Fibroblast of lung (primary cell): ENCODE measurements at regions not wholly inside any gene's neighbourhood (a gene's known extent, or its start where the extent isn't known, plus 50 kb on each side); places are given as distances from the start of the nearest gene placed in this dataset.

Experiments
- DNase-seq, 2 donors: peaks; one replicate each; pipeline versions ENCODE4 v3.0.0 to v3.0.0-alpha.2; 2010; ENCODE audit warnings: low read depth in 2 of 2
- H2AFZ ChIP-seq: 2 replicates; pipeline ENCODE4 v1.5.1; 2012; ENCODE audit warnings: low read length, control low read depth, inconsistent platforms
- H3K27ac ChIP-seq: 2 replicates; pipeline ENCODE4 v1.5.1; 2011; ENCODE audit warnings: low read length, control low read depth; ENCODE audit not compliant: insufficient read depth
- H3K27me3 ChIP-seq: 2 replicates; pipeline ENCODE4 v1.5.1; 2011; ENCODE audit warnings: mild to moderate bottlenecking, low read length; ENCODE audit not compliant: control insufficient read depth, insufficient read depth
- H3K36me3 ChIP-seq: 2 replicates; pipeline ENCODE4 v1.5.1; 2011; ENCODE audit warnings: low read length; ENCODE audit not compliant: control insufficient read depth, insufficient read depth
- H3K4me1 ChIP-seq: 2 replicates; pipeline ENCODE4 v1.5.1; 2011; ENCODE audit warnings: low read length; ENCODE audit not compliant: control insufficient read depth, insufficient read depth; ENCODE audit errors: extremely low read depth
- H3K4me2 ChIP-seq: 2 replicates; pipeline ENCODE4 v1.5.1; 2011; ENCODE audit warnings: low read length, control low read depth; ENCODE audit not compliant: insufficient read depth; ENCODE audit errors: extremely low read depth
- H3K4me3 ChIP-seq, 4 experiments: fragments of 200-600 bp in 1 of 4; sonication (generic) in 1 of 4; replicated peaks in 1 of 4; 2 replicates each; pipeline ENCODE4 v1.5.1; 2011 to 2016; ENCODE audit warnings: low read length in 4 of 4, low read depth in 3 of 4, mild to moderate bottlenecking in 3 of 4, control low read depth in 2 of 4, inconsistent platforms in 1 of 4, mixed read lengths in 1 of 4; ENCODE audit not compliant: insufficient read depth in 1 of 4; ENCODE audit errors: control extremely low read depth in 1 of 4
- H3K79me2 ChIP-seq: 2 replicates; pipeline ENCODE4 v1.5.1; 2012; ENCODE audit warnings: mild to moderate bottlenecking, low read length, inconsistent platforms; ENCODE audit not compliant: control insufficient read depth, insufficient read depth
- H3K9ac ChIP-seq: 2 replicates; pipeline ENCODE4 v1.5.1; 2011; ENCODE audit warnings: mild to moderate bottlenecking, low read length, control low read depth; ENCODE audit not compliant: insufficient read depth
- H3K9me3 ChIP-seq: 2 replicates; pipeline ENCODE4 v1.5.1; 2012; ENCODE audit warnings: low read depth, low read length; ENCODE audit not compliant: control insufficient read depth, insufficient read depth
- H4K20me1 ChIP-seq: 2 replicates; pipeline ENCODE4 v1.5.1; 2011; ENCODE audit warnings: low read length; ENCODE audit not compliant: control insufficient read depth, insufficient read depth; ENCODE audit errors: extremely low read depth
- EZH2 ChIP-seq: IDR thresholded peaks from 2 replicates; pipeline ENCODE4 v1.5.1; 2012; ENCODE audit warnings: low read length, control low read depth, mild to moderate bottlenecking; ENCODE audit errors: missing control alignments
- TF ChIP-seq, protein P1 (sequence below), 2 donors: IDR thresholded peaks in 1 of 2; conservative IDR thresholded peaks in 1 of 2; 1 replicate in 1 of 2; 2 replicates in 1 of 2; pipeline ENCODE4 v1.5.1; 2011 to 2012; ENCODE audit warnings: low read length in 2 of 2, control low read depth in 1 of 2, inconsistent platforms in 1 of 2, low read depth in 1 of 2, mild to moderate bottlenecking in 1 of 2

DNA sequence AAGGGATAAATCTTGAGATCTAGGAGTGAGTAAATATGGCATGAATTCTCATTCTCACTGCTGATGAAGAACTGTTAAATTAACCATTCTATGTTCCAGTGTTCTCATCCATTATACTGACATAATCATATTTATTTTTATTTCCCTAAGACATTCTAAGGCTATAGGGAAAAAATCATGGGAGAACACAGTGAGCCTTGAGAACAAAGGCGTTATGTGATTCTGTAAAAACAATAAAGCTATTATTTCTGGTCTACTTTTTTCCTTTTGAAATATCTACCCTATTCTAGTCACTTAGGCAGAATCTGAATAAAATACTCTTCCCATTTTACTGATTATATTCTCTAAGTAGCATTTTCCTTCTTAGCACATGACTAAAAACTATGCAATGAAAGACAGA is 155.7 kb upstream of the ADAMTS16 start:
- Histone ChIP-seq H3K27me3 (no peaks in the 10 kb centered on the region), H3K9me3 (no peaks in the 10 kb centered on the region), H3K4me3 (no peak overlapping the region), H3K4me1 (no peaks in the 10 kb centered on the region), H3K36me3 (no peaks in the 10 kb centered on the region), H2AFZ (no peak overlapping the region), H3K9ac (no peak overlapping the region), H3K4me2 (no peak overlapping the region), H3K79me2 (no peaks in the 10 kb centered on the region), H4K20me1 (no peaks in the 10 kb centered on the region), H3K27ac (no peak overlapping the region)
- no peak for TF ChIP-seq EZH2
- TF ChIP-seq, protein P1, sequence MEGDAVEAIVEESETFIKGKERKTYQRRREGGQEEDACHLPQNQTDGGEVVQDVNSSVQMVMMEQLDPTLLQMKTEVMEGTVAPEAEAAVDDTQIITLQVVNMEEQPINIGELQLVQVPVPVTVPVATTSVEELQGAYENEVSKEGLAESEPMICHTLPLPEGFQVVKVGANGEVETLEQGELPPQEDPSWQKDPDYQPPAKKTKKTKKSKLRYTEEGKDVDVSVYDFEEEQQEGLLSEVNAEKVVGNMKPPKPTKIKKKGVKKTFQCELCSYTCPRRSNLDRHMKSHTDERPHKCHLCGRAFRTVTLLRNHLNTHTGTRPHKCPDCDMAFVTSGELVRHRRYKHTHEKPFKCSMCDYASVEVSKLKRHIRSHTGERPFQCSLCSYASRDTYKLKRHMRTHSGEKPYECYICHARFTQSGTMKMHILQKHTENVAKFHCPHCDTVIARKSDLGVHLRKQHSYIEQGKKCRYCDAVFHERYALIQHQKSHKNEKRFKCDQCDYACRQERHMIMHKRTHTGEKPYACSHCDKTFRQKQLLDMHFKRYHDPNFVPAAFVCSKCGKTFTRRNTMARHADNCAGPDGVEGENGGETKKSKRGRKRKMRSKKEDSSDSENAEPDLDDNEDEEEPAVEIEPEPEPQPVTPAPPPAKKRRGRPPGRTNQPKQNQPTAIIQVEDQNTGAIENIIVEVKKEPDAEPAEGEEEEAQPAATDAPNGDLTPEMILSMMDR (conservative IDR thresholded peaks at IDR 0.05 in 1 of 2, IDR thresholded peaks at IDR 0.05 in 1 of 2; ENCODE audit: low read depth in 1 of 2, low read length in 2 of 2): no peak
- no peak for DNase-seq

DNA sequence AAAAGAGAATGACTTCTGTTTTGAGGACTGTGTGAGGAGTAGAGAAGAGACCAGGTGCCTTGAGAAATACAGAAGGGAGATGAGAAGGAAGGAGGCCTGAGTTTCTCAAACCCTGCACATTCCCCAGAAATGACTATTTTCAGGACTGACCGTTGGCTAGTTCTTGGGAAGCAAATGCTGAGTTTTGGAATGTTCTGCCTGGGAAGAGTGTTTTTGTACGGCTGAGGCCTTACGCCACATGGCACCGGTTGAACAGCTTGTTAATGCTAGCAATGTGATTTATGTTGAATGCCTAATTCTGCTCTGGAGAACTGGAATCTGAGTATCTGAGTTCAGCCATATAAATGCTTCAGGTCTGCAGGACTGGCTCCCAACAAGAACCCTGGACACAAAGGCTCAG is 152.7 kb upstream of the ADAMTS16 start:
- H3K9me3 ChIP-seq: no peaks in the 10 kb centered on the region
- no peaks in the 10 kb centered on the region for H3K4me1 ChIP-seq
- TF ChIP-seq EZH2: no peak
- TF ChIP-seq, protein P1 (conservative IDR thresholded peaks at IDR 0.05 in 1 of 2, IDR thresholded peaks at IDR 0.05 in 1 of 2; ENCODE audit: low read depth in 1 of 2, low read length in 2 of 2): no peak

DNA sequence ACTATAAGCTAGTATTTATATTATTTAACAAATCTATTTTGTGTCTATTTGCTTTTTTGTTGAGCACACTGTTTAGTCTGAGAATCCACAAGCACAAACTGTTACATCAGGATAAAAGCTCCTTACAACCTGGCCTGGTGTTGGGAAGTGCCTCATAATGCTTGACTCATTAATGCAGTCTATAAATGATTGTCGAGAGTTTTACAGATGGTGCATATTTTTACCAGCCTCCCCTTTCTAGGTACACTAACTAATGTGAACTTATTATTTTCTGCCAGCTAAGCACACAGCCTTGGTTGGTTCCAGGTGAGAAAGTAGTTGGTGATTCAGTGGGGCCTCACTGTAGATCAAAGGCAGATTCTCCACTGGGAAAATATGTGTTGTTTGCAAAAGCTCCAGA is 151.0 kb upstream of the ADAMTS16 start:
- Histone ChIP-seq H3K4me2 (no peak overlapping the region), H3K4me1 (no peaks in the 10 kb centered on the region), H3K79me2 (no peaks in the 10 kb centered on the region), H4K20me1 (no peaks in the 10 kb centered on the region), H3K27ac (no peak overlapping the region), H3K4me3 (no peak overlapping the region), H2AFZ (no peak overlapping the region), H3K9ac (no peak overlapping the region), H3K27me3 (no peaks in the 10 kb centered on the region), H3K36me3 (no peaks in the 10 kb centered on the region), H3K9me3 (no peaks in the 10 kb centered on the region)
- DNase-seq: no peak
- TF ChIP-seq EZH2: no peak
- TF ChIP-seq, protein P1 (conservative IDR thresholded peaks at IDR 0.05 in 1 of 2, IDR thresholded peaks at IDR 0.05 in 1 of 2; ENCODE audit: low read depth in 1 of 2, low read length in 2 of 2): no peak

More for the DNA sequence above, 152.7 kb upstream of the ADAMTS16 start:
- Histone ChIP-seq H2AFZ (no peak overlapping the region), H3K79me2 (no peaks in the 10 kb centered on the region), H4K20me1 (no peaks in the 10 kb centered on the region), H3K27me3 (no peaks in the 10 kb centered on the region), H3K27ac (no peak overlapping the region), H3K4me2 (no peak overlapping the region), H3K4me3 (no peak overlapping the region), H3K9ac (no peak overlapping the region), H3K36me3 (no peaks in the 10 kb centered on the region)
- peak in 1 of 2 donors; percentile 53 for DNase-seq
